ENCODE measurements at regions not wholly inside any gene's neighbourhood (a gene's known extent, or its start where the extent isn't known, plus 50 kb on each side); places are given as distances from the start of the nearest gene placed in this dataset.

DNA sequence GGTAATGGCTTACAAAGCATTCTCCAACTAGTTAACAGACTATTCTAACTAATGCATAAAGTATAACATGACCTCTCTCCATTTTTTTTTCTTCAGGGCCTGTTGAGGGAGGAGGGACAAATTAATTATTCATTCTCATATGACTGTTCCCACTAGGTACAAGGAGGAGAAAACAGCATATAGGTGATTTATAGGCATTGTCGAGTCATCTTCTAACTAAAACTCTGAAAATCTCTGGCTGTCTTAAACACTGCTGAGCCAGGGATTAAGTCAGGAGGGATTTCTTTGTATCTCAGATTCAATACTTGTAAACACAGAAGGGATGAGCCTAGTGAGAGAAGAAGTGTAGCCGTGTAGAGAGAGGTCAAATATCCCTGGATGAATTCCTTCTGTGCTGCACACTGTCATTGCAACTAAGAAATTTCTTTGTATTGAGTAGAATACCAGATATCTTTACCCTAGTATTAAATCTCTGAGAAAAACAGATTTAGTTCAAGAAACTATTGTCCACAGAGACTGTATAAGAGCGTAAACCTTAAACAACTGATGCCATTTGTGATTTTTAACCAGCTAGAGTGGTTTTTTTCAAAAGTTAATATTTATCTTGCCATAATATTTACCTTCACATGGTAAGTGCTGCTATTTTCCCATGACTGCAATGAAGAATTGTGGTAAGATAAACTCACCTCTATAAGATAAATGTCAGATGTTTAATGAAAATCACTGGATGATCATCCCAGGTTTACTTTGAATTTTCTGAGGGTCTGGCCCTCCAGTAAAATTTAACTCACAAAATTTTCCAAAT lies 465.3 kb downstream of the RWDD3 start:
- no peak for DNase-seq

DNA sequence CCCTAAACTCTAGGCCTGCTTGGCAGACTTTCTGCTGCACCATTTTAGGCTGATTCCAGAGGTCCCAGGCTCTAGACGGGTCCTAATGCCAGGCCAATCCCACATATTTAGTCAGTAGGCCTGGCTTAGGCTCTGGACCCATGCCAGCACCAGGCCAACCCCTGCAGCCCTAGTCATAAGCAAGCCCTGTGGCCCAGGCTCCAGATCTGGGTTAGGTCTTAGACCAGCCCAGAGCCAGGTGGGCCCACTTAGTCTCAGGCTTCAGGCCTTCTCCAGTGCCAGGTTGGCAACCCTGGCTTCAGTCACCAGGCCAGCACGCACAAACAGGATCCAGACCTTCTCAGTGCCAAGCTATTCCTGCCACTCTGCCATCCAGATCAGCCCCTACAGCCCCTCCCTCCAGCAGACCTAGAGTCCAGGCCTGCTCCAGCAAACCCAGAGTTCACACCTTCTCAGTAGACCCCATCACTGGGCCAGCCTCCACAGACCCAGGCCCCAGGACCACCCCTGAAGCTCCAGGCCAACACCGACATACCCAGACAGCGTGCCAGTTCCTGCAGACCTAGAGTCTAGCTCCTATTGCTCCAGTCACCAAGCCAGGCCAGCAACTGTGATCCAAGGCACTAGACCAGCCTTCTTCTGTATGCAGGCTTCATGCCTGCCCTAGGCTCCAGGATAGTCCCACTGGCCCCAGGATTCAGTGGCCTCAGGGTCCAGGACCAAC lies 467.6 kb downstream of the RWDD3 start:
- no peak for DNase-seq

DNA sequence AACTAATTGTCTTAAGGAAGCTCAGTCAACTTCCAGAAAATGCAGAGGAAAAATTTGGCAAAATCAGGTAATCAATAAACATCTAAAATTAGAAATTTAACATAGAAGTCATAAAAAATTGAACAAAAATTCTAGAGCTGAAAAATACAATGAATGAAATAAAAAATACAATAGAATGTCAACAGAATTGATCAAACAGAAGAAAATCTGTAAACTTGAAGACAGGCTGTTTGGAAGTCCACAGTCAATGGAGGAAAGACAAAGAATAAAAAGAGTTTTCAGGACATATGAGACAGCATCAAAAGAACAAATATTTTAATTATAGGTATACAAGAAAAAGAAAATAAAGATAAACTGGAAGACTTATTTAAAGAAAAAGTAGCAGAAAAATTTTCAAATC lies 469.0 kb downstream of the RWDD3 start:
- DNase-seq, result no peak

DNA sequence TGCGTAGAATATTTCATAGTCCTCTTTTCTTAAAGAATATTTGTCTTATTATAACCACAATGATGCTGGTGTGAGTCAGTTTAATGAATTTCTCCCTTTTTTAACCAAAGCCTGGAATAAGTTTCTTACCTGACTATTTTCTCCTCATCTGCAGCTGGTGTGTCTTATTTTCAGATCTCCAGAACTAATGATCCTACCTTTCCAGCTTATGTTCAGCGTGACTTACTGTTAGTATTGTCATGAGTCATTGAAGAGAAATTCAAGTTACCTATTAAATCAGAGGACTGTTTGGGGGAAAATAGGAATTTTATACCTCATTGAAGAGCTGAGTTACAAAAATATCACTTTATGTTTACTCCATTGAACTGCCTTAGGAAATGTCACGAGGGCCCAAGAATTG lies 482.1 kb downstream of the RWDD3 start:
- DNase-seq, result no peak

DNA sequence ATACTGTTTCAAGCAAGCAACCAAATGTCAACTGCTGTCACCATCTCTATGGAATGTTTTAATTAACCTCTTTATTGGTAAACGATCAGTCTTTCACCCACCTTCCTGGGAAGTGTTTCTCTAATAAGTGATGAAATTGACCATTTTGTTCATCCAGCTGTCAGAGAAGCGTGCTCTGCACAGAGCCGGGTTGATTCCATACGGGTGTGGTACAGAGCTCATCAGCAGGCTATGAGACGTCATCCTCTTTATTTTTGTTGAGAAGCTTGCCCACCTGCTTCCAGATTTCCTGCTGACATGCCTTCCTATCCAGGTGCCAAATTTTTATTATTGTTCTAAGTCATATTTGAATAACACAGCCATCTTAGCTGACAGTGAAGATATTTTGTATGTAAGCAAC lies 482.5 kb downstream of the RWDD3 start:
- DNase-seq, result no peak

DNA sequence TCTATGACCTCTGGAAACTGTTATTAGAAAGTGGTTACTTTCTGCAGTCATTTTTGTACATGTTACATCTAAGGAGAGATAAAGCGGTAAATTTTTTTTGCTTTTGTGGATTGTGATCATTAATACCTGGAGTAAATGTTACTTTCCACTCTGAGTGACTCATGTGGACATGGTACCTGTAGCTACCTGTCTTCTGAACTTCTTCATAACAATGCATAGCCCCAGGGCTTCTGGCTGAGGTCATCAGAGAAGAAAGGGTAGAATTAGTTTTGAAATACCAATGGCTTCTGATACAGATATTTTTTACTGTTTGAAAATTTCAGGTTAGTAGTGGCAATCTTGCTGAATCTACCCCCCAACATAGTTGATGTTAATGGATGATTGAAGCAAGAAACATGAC lies 489.3 kb downstream of the RWDD3 start:
- no peak for DNase-seq

DNA sequence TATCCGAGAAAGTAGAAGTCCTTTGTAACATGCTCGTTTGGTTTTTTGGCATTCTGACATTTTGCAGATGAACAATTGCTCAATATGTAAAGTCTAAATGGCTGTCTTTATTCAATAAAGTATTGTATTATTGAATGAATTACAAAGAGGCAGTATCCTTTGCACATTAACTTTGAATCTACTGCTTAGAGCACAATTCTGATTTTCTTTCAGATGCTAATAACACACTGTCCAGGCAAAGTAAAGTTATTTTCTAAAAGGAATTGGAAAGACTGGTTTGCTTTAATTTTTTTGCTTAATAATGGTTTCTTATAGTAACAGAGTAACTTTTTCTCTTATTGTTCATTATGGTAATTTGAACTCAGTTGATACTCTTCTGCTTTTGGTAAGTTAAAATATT lies 494.8 kb downstream of the RWDD3 start:
- no peak for DNase-seq

DNA sequence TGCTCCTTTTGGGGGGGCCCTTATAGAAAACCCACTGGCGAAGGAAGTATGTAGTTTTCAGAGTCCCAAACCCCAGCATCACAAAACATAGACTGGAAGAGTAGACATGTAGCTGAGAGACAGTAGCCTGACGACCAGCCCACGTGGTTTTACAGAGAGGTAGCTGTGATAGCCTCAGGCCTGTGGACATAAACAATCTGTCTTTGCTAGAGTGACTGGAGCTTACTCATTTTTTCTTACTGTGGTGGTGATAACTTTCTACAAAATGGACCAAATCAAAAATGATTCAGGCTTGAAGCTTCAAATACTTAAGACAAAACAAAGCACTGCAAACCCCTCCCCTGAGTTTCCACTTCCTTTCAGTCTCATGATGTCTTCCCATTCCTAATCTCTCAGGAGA lies 497.0 kb downstream of the RWDD3 start:
- no peak for DNase-seq

DNA sequence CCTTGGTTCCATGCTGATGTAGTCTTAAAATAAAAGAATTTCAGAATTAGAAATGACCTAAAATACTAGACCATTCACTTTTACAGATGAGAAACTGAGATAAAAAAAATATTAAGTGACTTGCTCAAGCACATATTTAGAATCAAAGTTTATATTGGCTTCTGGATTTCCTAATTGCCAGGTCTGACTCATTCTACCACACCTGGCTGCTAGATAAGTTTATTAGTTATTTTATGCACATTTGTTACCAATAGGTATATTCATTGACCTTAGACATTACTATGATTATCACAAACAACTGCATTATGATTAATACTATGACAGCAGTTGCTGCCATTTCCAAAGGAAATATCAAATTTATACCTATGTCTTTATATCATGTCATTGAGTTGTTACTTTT lies 497.5 kb downstream of the RWDD3 start:
- no peak for DNase-seq

DNA sequence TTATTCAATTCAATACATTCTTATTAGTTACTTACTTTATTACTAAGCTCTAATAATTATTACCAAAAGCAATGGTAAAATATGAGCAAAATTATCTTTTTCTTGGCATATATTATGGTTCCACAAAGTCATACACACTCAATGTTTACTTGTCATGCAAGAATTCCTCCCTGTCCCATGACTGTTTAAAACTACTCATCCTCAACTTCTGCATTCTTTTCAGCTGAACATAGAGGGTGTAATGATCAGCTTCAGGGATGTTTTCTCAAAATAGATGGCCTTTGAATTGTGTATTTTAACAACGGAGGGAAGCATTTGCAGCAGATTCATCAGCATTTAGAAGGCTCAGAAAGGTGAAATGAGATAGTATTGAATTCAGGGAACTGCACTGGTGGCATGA lies 499.0 kb downstream of the RWDD3 start:
- DNase-seq, result no peak

DNA sequence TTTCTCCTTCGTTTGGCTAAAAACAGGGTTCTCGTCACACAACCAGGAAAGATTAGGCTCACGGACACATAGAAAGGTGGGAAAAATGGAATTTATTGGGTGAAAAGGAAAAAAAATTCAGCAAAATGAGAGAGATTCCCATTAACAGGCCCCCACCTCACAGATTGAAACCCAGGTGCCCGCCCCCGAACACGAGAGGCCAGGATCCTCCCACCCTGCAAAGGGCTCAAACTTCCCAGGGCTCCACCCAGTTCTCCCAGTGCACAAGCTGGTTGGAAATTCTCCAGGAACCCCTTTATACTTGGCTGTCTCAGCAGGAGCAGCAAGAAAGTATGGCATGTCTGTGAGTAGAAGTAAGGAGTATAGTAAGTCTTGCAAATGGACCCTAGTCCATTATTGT lies 499.7 kb downstream of the RWDD3 start:
- DNase-seq, result no peak

DNA sequence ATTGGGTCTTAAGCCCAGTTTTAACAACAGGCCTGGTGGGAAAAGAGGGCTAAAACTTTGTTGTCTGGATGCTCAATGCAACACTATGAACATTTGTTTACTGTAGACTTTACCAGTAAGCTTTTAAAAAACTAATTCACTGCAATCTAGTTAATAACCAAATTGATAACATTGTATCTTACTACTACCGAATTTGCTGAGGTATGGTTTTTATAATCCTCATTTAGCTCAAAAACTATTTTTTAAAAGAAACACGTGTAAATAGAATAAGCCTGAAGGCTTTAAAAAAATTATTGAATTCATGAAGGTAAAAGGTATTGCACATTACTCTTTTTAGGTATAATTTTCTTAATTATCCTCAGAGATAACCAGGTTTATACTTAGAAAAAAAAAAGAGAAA lies 500.6 kb downstream of the RWDD3 start:
- DNase-seq, result no peak

DNA sequence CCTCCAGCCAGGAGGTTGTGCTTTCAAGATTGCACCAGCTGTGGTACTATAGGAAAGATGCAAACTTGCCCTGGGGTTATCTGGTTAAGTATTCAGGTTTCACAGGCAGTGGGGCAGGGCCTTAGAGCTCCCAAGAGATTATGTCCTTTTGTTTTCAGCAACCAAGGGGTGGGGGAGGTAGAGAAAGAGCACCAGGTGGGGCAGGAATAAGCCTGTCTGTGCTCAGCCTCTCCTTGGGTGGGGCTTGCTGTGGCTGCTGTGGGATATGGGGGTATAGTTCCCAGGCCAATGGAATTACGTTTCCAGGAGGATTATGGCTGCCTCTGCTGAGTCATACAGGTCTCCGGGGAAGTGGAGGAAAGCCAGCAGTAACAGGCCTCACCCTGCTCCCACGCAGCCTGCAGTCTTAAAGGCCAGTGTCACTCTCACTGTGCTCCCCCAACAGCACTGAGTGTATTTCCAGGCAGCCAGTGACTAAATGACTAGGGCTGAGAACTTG lies 508.6 kb downstream of the RWDD3 start:
- peak; percentile 91 for DNase-seq

DNA sequence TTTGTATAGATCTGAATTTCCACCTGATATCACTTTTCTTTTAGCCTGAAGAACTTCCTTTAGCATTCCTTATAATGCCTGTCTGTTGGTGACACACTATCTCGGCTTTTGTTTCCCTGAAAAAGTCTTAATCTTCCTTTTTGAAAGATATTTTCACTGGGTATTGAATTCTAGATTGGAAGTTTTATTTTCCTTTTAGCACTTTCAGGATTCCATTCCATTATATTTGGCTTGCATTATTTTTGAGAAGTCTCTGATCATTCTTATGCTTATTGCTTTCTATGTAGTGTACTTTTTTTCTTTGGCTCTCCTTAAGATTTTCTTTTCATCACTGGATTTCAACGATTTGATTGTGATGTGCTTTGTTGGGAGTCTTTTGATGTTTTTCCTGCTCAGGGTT lies 510.7 kb downstream of the RWDD3 start:
- no peak for DNase-seq

DNA sequence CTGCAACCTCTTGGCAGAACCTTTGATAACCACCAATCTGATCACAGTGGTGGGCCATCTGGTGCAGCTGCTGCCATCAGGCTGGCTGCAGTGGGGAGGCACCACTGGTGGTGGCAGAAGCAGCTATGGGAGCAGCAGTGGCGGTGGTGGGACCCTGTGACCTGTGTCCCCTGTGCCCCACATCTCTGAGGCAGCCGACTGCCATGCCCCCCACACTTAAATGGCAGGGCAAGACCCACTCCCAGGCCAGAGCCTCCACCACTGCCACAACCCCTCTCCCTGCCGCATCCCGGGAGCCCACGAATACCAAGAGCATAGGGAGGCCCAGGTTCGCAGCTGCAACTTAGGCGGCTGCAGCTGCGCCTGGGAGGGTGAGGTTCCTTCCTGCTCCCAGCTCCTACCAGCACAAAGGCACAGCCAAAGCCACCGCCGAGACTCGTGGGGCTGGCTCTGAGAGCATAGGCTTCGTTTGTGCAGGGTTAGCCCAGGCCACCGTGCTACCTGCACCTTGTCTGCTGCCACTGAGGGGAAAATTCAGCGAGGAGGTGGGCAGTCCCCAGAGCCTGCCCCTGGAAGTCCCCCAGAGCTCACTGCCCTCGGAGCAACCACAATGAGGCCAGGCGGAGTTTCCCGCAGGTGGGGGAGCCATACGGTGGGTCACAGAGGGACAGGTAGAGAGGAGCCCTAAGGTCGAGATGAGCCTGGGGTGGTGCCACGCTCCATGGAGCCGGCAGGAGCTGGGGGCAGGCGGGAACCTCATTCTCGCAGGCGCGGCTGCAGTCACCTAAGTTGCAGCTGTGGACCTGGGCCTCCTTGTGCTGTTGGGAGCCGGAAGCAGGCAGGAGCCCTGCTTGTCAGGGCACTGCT lies 518.7 kb downstream of the RWDD3 start:
- no peak for DNase-seq

DNA sequence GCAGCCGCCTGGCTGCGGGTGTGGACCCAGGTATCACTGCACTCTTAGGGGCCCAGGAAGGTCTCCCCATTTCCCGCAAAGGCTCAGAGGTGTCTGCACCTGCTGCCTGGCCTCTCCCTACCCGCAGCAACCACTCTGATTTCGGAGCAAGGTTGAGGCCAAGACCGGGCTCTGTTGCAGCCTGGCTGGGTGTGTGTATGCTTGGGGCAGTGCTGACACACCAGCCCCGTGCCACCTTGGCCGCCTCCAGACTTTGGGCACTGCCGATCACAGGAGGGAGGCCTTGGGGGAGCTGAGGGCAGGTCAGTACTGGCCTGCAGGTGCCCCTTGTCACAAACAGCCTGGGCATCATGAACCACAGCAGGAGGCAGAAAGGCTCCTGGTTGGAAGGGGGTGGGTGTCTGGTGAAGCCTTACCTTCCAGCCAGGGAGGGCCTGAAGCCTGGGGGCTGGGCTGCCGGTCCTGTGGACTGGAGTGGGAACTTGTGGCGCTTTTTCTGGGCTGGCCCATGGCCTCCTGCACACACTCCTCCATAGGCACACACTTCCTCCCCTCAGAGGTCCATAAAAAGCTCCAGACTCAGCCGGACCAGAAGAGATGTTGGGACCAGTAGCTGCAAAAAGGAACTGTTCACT lies 519.5 kb downstream of the RWDD3 start:
- no peak for DNase-seq

DNA sequence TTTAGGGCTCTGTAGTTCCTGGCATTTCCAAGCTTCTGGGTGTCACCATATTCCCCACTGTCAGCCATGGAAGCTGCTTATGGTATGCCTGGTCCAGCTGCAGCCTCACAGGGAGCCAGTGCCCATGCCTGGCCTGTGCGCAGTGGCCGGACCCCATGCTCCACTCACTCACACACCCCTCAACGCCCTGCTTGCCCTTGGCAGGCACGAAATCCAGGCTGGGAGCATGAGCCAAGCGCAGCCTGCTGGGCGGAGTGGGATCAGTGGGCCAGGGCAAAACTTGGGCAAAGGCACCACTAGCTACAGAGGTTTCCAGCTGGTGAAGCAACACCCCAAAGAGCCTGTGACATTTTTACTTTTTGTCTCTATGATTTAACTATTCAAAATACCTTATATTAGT lies 520.4 kb downstream of the RWDD3 start:
- DNase-seq, result no peak

DNA sequence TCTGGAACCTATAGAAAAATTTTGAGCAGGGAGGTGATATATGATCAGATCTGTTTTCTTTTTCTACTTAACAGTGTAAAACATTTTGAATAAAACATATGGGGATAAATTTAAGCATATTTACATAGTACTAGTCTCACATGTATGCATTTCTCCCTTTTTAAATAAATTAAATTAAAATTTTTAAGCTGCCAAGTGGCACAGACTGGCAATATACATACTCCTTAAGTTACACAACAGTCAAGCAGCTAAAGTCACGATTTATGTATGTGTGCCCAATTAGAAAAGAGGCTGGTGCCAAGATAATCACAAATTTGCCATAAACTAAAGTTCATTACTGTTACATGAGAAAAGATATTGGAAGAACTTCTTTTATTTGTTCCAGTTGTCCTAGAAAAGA lies 532.0 kb downstream of the RWDD3 start:
- DNase-seq, result no peak

DNA sequence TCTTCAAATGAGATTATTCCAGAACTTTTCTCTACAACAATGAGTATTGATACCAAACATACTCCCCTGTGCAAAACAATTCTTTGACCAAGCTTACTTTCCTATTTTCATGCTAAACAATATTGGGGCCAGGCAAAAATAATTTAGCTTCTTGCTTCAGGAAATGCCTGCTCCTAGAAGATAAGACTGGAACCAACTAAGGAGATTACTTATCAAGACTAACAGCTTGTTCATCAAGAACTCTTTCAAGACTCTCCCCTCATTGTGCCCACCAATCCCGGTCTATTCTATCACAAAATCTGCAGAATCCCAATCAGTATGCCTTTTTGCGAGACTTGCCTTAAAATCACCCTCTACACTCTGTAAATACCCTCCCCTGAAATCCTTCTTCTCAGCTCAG lies 536.6 kb downstream of the RWDD3 start:
- no peak for DNase-seq

DNA sequence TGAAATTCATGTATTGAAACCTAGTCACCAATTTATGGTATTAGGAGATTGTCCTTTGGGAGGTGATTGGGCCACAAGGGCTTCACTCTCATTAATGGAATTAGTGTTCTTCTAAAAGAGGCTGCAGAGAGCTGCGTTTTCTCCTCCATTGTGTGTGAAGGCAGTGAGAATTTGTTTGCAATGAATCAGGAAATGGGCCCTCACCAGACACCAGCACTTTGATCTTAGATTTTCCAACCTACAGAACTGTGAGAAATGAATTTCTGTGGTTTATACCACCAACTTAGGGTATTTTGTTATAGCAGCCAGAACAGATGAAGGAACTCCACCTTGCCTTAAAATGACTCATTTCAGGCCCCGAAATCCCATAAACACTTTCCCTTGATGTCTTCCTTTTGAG lies 544.2 kb downstream of the RWDD3 start:
- DNase-seq, result no peak

DNA sequence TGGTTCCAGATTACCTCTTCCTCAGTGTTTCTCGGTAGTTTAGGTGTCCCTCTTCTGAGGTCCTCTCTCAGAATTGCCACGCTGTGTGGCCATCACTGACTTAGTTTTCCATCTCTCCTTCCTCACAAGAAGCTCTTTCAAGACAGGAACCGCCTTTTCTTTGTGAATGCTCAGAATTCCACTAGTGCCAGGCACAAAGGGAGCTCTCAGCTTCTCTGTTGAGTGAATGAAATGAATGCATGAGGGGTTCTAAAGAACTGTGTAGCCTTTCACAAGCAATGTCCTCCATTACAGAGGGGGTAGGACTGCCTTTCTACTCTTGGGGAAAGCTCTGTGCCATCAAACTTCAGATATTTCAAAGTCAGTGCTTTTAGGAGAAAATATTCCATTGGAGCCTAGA lies 546.8 kb downstream of the RWDD3 start:
- DNase-seq, result no peak

DNA sequence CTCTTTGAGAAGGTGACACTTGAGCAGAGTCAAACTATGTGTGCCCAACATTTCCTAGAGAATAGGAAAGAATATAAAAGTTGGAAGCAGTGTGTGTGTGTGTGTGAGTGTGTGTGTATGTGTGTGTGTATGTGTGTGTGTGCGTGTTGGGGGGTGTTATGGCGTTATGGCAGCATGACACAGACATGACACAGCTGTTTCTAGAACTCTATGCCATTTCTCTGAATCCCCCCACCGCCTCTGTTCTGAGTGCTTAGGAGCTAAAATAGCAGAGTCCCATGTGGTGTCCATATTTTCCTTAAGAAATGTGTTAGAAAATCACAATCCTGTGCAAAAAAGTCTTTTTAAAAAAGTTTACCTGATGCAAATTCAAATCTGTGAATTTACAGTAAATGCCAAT lies 556.1 kb downstream of the RWDD3 start:
- DNase-seq, result no peak

DNA sequence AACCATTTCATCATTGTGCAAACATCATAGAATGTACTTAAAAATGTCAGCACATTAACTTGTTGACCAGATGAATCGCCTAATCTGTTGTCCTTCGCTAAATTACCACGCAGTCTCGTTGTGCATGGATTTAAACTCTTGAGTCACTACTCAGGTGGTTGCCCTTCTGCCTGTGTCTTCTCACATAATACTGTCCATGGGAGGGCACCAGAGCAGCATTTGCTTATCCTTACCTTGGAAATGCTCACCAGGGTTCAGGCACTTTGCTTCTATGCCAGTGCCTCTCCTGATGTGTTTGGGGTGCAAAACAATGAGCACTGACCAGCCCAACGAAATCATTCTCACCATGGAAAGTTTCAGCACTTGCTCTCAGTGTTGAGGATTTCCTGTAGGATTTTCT lies 559.9 kb downstream of the RWDD3 start:
- no peak for DNase-seq
